ENCODE measurements at regions not wholly inside any gene's neighbourhood (a gene's known extent, or its start where the extent isn't known, plus 50 kb on each side); places are given as distances from the start of the nearest gene placed in this dataset.

GRCh38 chr3:184508938-184509337 is 52.6 kb upstream of the EPHB3 start:
- no peak for DNase-seq (ENCODE audit: low read depth)

GRCh38 chr3:184511741-184512140 is 49.8 kb upstream of the EPHB3 start:
- DNase-seq (ENCODE audit: low read depth), result no peak
